ENCODE measurements at regions not wholly inside any gene's neighbourhood (a gene's known extent, or its start where the extent isn't known, plus 50 kb on each side); places are given as distances from the start of the nearest gene placed in this dataset.

GRCh38 chr5:43780586-43780985, 177.6 kb downstream of the NNT start:
- CTCF ChIA-PET = no interaction called here

GRCh38 chr5:43774881-43775399, 172.0 kb downstream of the NNT start:
- Histone ChIP-seq H3F3A (ENCODE audit: insufficient read depth, low read depth) (no peaks in the 10 kb centered on the region; the same call in 1 of the 2 replicates), H3K9me2 (ENCODE audit: insufficient read depth) (no peaks in the 10 kb centered on the region; the same call in 1 of the 2 replicates), H2AFZ (no peak overlapping the region), H3K27ac (no peak overlapping the region), H3K36me3 (ENCODE audit: low read depth) (no peaks in the 10 kb centered on the region), H3K4me3 (no peak overlapping the region), H3K27me3 (ENCODE audit: insufficient read depth, low read depth) (no peaks in the 10 kb centered on the region), H3K4me2 (no peak overlapping the region), H3K4me1 (replicated peaks; ENCODE audit: insufficient read depth) (peaks cover 15% of the 10 kb centered on the region), H4K20me1 (ENCODE audit: insufficient read depth) (no peaks in the 10 kb centered on the region), H3K79me2 (ENCODE audit: low read depth) (no peaks in the 10 kb centered on the region), H3K9me3 (ENCODE audit: insufficient read depth, low read depth) (no peaks in the 10 kb centered on the region)
- peak in 1 of 2 experiments; percentile 28 for DNase-seq
- no peak for TF ChIP-seq CTCF (conservative IDR thresholded peaks at IDR 0.05)
- TF ChIP-seq EZH2 (IDR thresholded peaks at IDR 0.05; ENCODE audit: low read depth) = no peak
- ChIA-PET POLR2A (ENCODE audit: unreplicated experiment) (no interaction called here), CTCF (no interaction called here)
- no TSS peak for BruUV-seq (replicated peaks)
- intact Hi-C loops (cut with micrococcal nuclease; ENCODE audit: unreplicated experiment) = loop anchor here (5.0 kb wide), 1 partner anchor 463 kb away; the partner anchor contains the start of gene HMGCS1

More at GRCh38 chr5:43780586-43780985, 177.6 kb downstream of the NNT start:
- no peak overlapping the region for H3K4me3 ChIP-seq
- POLR2A ChIA-PET (ENCODE audit: unreplicated experiment) = no interaction called here
- intact Hi-C loops (cut with micrococcal nuclease; ENCODE audit: unreplicated experiment) = no loop called here
- no peaks in the 10 kb centered on the region for H3K79me2 ChIP-seq (ENCODE audit: low read depth)
- no peaks in the 10 kb centered on the region; the same call in 1 of the 2 replicates for H3K9me2 ChIP-seq (ENCODE audit: insufficient read depth)
- no peak overlapping the region for H3K4me2 ChIP-seq
- H4K20me1 ChIP-seq (ENCODE audit: insufficient read depth) = no peaks in the 10 kb centered on the region
- BruUV-seq (replicated peaks) = no TSS peak
- H3F3A ChIP-seq (ENCODE audit: insufficient read depth, low read depth) = no peaks in the 10 kb centered on the region
- no peak for DNase-seq
- H3K27ac ChIP-seq = no peak overlapping the region
- no peak overlapping the region for H2AFZ ChIP-seq
- no peaks in the 10 kb centered on the region for H3K9me3 ChIP-seq (ENCODE audit: insufficient read depth, low read depth)
- no peaks in the 10 kb centered on the region for H3K36me3 ChIP-seq (ENCODE audit: low read depth)
- TF ChIP-seq CTCF (conservative IDR thresholded peaks at IDR 0.05) (no peak), EZH2 (IDR thresholded peaks at IDR 0.05; ENCODE audit: low read depth) (no peak)
- H3K4me1 ChIP-seq (replicated peaks; ENCODE audit: insufficient read depth) = no peaks in the 10 kb centered on the region
- no peaks in the 10 kb centered on the region for H3K27me3 ChIP-seq (ENCODE audit: insufficient read depth, low read depth)

GRCh38 chr5:43773478-43773844, 170.5 kb downstream of the NNT start:
- peak overlapping the region; percentile 45 for H3K27ac ChIP-seq
- no peaks in the 10 kb centered on the region; the same call in 1 of the 2 replicates for H3K9me2 ChIP-seq (ENCODE audit: insufficient read depth)
- H3K4me1 ChIP-seq (replicated peaks; ENCODE audit: insufficient read depth) = peaks cover 15% of the 10 kb centered on the region
- H3K36me3 ChIP-seq (ENCODE audit: low read depth) = no peaks in the 10 kb centered on the region
- no TSS peak for BruUV-seq (replicated peaks)
- H3K4me2 ChIP-seq = no peak overlapping the region
- H3K9me3 ChIP-seq (ENCODE audit: insufficient read depth, low read depth) = no peaks in the 10 kb centered on the region
- POLR2A ChIA-PET (ENCODE audit: unreplicated experiment) = interaction anchor here (0.6 kb wide), 1 partner anchor 709 kb away, joined by 4 read pairs; no protein-coding TSS in a partner anchor
- peak in 1 of 2 experiments; percentile 57 for DNase-seq
- H2AFZ ChIP-seq = 0 out of 2 replicates have a peak overlapping the region, but pooled peaks have one; percentile 22
- no peaks in the 10 kb centered on the region for H3K79me2 ChIP-seq (ENCODE audit: low read depth)
- intact Hi-C loops (cut with micrococcal nuclease; ENCODE audit: unreplicated experiment) = loop anchor here (2.0 to 5.0 kb wide), 2 partner anchors 461 to 1035 kb away; partner anchors contain the start of genes HMGCS1 and MRPS30
- CTCF ChIA-PET = interaction anchor here (0.6 to 0.7 kb wide), 2 partner anchors 47 to 123 kb away, joined by 3 read pairs; no protein-coding TSS in a partner anchor
- no peaks in the 10 kb centered on the region; the same call in 1 of the 2 replicates for H3F3A ChIP-seq (ENCODE audit: insufficient read depth, low read depth)
- TF ChIP-seq CTCF (conservative IDR thresholded peaks at IDR 0.05) (no peak), EZH2 (IDR thresholded peaks at IDR 0.05; ENCODE audit: low read depth) (no peak)
- no peak overlapping the region for H3K4me3 ChIP-seq
- H4K20me1 ChIP-seq (ENCODE audit: insufficient read depth) = no peaks in the 10 kb centered on the region
- no peaks in the 10 kb centered on the region for H3K27me3 ChIP-seq (ENCODE audit: insufficient read depth, low read depth)

Measured in PC-9 (cell line).